ENCODE measurements at regions not wholly inside any gene's neighbourhood (a gene's known extent, or its start where the extent isn't known, plus 50 kb on each side); places are given as distances from the start of the nearest gene placed in this dataset.

- H3K4me2 ChIP-seq, result no peak overlapping the region
- no peak overlapping the region for H2AFZ ChIP-seq
- DNase-seq, result peak in 1 of 2 experiments; percentile 45
- ChIA-PET POLR2A (ENCODE audit: unreplicated experiment) (interaction anchor here (0.6 kb wide), 1 partner anchor 92 kb away, joined by 3 read pairs; no protein-coding TSS in a partner anchor), CTCF (no interaction called here)
- H3K27me3 ChIP-seq (ENCODE audit: insufficient read depth, low read depth), result no peaks in the 10 kb centered on the region
- intact Hi-C loops (cut with micrococcal nuclease; ENCODE audit: unreplicated experiment), result no loop called here
- peaks cover 11% of the 10 kb centered on the region; the same call in 1 of the 2 replicates for H3F3A ChIP-seq (ENCODE audit: insufficient read depth, low read depth)
- no peaks in the 10 kb centered on the region for H4K20me1 ChIP-seq (ENCODE audit: insufficient read depth)
- H3K4me1 ChIP-seq (replicated peaks; ENCODE audit: insufficient read depth), result peaks cover 24% of the 10 kb centered on the region
- no peaks in the 10 kb centered on the region for H3K9me3 ChIP-seq (ENCODE audit: insufficient read depth, low read depth)
- H3K4me3 ChIP-seq, result no peak overlapping the region
- no peaks in the 10 kb centered on the region for H3K36me3 ChIP-seq (ENCODE audit: low read depth)
- no peaks in the 10 kb centered on the region for H3K79me2 ChIP-seq (ENCODE audit: low read depth)
- no peak overlapping the region for H3K27ac ChIP-seq
- TF ChIP-seq EZH2 (IDR thresholded peaks at IDR 0.05; ENCODE audit: low read depth) (no peak), CTCF (conservative IDR thresholded peaks at IDR 0.05) (no peak)
- no TSS peak for BruUV-seq (replicated peaks)
- H3K9me2 ChIP-seq (ENCODE audit: insufficient read depth), result no peaks in the 10 kb centered on the region
Observed at GRCh38 chr2:41990688-41991087, 57.1 kb upstream of the PKDCC start.

- Histone ChIP-seq H3F3A (ENCODE audit: insufficient read depth, low read depth) (peaks cover 11% of the 10 kb centered on the region; the same call in 1 of the 2 replicates), H2AFZ (no peak overlapping the region), H3K36me3 (ENCODE audit: low read depth) (no peaks in the 10 kb centered on the region), H3K4me3 (no peak overlapping the region), H3K27ac (no peak overlapping the region), H3K9me3 (ENCODE audit: insufficient read depth, low read depth) (no peaks in the 10 kb centered on the region), H3K79me2 (ENCODE audit: low read depth) (no peaks in the 10 kb centered on the region), H3K9me2 (ENCODE audit: insufficient read depth) (no peaks in the 10 kb centered on the region), H3K4me2 (no peak overlapping the region), H4K20me1 (ENCODE audit: insufficient read depth) (no peaks in the 10 kb centered on the region), H3K27me3 (ENCODE audit: insufficient read depth, low read depth) (no peaks in the 10 kb centered on the region), H3K4me1 (replicated peaks; ENCODE audit: insufficient read depth) (peaks cover 24% of the 10 kb centered on the region)
- BruUV-seq (replicated peaks), result no TSS peak
- DNase-seq, result no peak
- ChIA-PET POLR2A (ENCODE audit: unreplicated experiment) (no interaction called here), CTCF (no interaction called here)
- no peak for TF ChIP-seq EZH2 (IDR thresholded peaks at IDR 0.05; ENCODE audit: low read depth)
- no peak for TF ChIP-seq CTCF (conservative IDR thresholded peaks at IDR 0.05)
- intact Hi-C loops (cut with micrococcal nuclease; ENCODE audit: unreplicated experiment), result no loop called here
Observed at GRCh38 chr2:41992056-41992642, 55.7 kb upstream of the PKDCC start.

- peaks cover 24% of the 10 kb centered on the region for H3K4me1 ChIP-seq (replicated peaks; ENCODE audit: insufficient read depth)
- CTCF ChIA-PET, result no interaction called here
Observed at GRCh38 chr2:41992671-41993434, 55.0 kb upstream of the PKDCC start.

More at GRCh38 chr2:41992671-41993434, 55.0 kb upstream of the PKDCC start:
- Histone ChIP-seq H3F3A (ENCODE audit: insufficient read depth, low read depth) (peaks cover 11% of the 10 kb centered on the region; the same call in 1 of the 2 replicates), H2AFZ (no peak overlapping the region), H4K20me1 (ENCODE audit: insufficient read depth) (no peaks in the 10 kb centered on the region), H3K36me3 (ENCODE audit: low read depth) (no peaks in the 10 kb centered on the region), H3K9me2 (ENCODE audit: insufficient read depth) (no peaks in the 10 kb centered on the region), H3K4me3 (no peak overlapping the region), H3K79me2 (ENCODE audit: low read depth) (no peaks in the 10 kb centered on the region), H3K27me3 (ENCODE audit: insufficient read depth, low read depth) (no peaks in the 10 kb centered on the region), H3K27ac (no peak overlapping the region), H3K4me2 (no peak overlapping the region), H3K9me3 (ENCODE audit: insufficient read depth, low read depth) (no peaks in the 10 kb centered on the region)
- POLR2A ChIA-PET (ENCODE audit: unreplicated experiment), result no interaction called here
- no TSS peak for BruUV-seq (replicated peaks)
- no peak for TF ChIP-seq EZH2 (IDR thresholded peaks at IDR 0.05; ENCODE audit: low read depth)
- no peak for TF ChIP-seq CTCF (conservative IDR thresholded peaks at IDR 0.05)
- peak in 1 of 2 experiments; percentile 17 for DNase-seq
- intact Hi-C loops (cut with micrococcal nuclease; ENCODE audit: unreplicated experiment), result no loop called here

Data from PC-9 (cell line).